K562 (cell line): ENCODE measurements at regions not wholly inside any gene's neighbourhood (a gene's known extent, or its start where the extent isn't known, plus 50 kb on each side); places are given as distances from the start of the nearest gene placed in this dataset.

Experiments used
- ATAC-seq: fragments of 200-7000 bp; cut with Tn5 transposase; 3 replicates; pipeline ENCODE4 v1.9.1; 2020; ENCODE audit warnings: moderate library complexity
- BruUV-seq: library from RNA; stranded (reverse); fragments of 400-500 nt; replicated peaks from 2 replicates; lab custom pipeline; 2021; lab: Mats Ljungman, UMichigan
- CTCF ChIA-PET: fragments of 300-600 bp; formaldehyde crosslinking; extraction: SDS; loops from one replicate; lab custom pipeline; 2021; ENCODE audit warnings: low intra/inter-chr PET ratio; lab: Yijun Ruan, JAX
- POLR2A ChIA-PET: fragments of 300-600, 350-650 bp; sonication (Branson Sonifier 250); formaldehyde crosslinking; extraction: SDS; loops from one replicate; lab custom pipeline; 2021; ENCODE audit warnings: antibody characterized with exemption, inconsistent platforms; lab: Yijun Ruan, JAX
- DNase-seq, 4 experiments: peaks; one replicate each; pipeline versions ENCODE4 v3.0.0 to v3.0.0-alpha.2; 2011 to 2018; ENCODE audit warnings: low spot score in 3 of 4, mixed read lengths in 3 of 4; ENCODE audit errors: extremely low read depth in 1 of 4
- FAIRE-seq: peaks from 2 replicates; lab custom pipeline; 2011; peaks lifted over from hg19 to GRCh38; lab: Jason Lieb, UNC
- H2AFZ ChIP-seq: 2 replicates; pipeline ENCODE4 v1.6.0; 2011; ENCODE audit warnings: low read depth, low read length, control low read depth, inconsistent platforms
- H3K27ac ChIP-seq: fragments of 200-600 bp; 3 replicates; pipeline ENCODE4 v1.8.0; 2011; ENCODE audit warnings: low read depth, mild to moderate bottlenecking, control low read depth, inconsistent platforms, low read length, moderate library complexity, mixed read lengths; ENCODE audit errors: extremely low read depth
- H3K27me3 ChIP-seq, 2 experiments: fragments of 300-600 bp in 1 of 2; 2 replicates in 1 of 2; 3 replicates in 1 of 2; pipeline versions ENCODE4 v1.6.0 to v1.8.0; 2011; ENCODE audit warnings: inconsistent platforms in 2 of 2, low read length in 2 of 2, mild to moderate bottlenecking in 1 of 2, mixed read lengths in 1 of 2, moderate library complexity in 1 of 2; ENCODE audit not compliant: control insufficient read depth in 2 of 2, insufficient read depth in 2 of 2
- H3K36me3 ChIP-seq: fragments of 300-600 bp; 3 replicates; pipeline ENCODE4 v1.8.0; 2011; ENCODE audit warnings: mild to moderate bottlenecking, low read length, inconsistent platforms; ENCODE audit not compliant: control insufficient read depth, insufficient read depth
- H3K4me1 ChIP-seq, 2 experiments: fragments of 200-600 bp in 1 of 2; replicated peaks in 1 of 2; 2 replicates in 1 of 2; 3 replicates in 1 of 2; pipeline versions ENCODE4 v1.5.1 to v1.8.0; 2011; ENCODE audit warnings: inconsistent platforms in 2 of 2, low read length in 2 of 2, mild to moderate bottlenecking in 1 of 2, mixed read lengths in 1 of 2, moderate library complexity in 1 of 2; ENCODE audit not compliant: control insufficient read depth in 2 of 2, insufficient read depth in 2 of 2
- H3K4me2 ChIP-seq: 2 replicates; pipeline ENCODE4 v1.6.1; 2011; ENCODE audit warnings: low read length, control low read depth, inconsistent platforms, mixed read lengths; ENCODE audit not compliant: insufficient read depth
- H3K4me3 ChIP-seq: fragments of 200-600 bp; sonication (generic), shearing (Covaris generic); 2 replicates; pipeline ENCODE4 v1.5.1; 2016; ENCODE audit warnings: control low read depth, inconsistent platforms
- H3K79me2 ChIP-seq: fragments of 200-600 bp; 3 replicates; pipeline ENCODE4 v1.8.0; 2011; ENCODE audit warnings: low read length, inconsistent platforms; ENCODE audit not compliant: control insufficient read depth, insufficient read depth
- H3K9ac ChIP-seq, 2 experiments: 2 replicates each; pipeline versions ENCODE4 v1.6.0 to v1.6.1; 2011; ENCODE audit warnings: low read depth in 2 of 2, low read length in 2 of 2, control low read depth in 1 of 2, inconsistent platforms in 1 of 2, mild to moderate bottlenecking in 1 of 2, mixed read lengths in 1 of 2; ENCODE audit not compliant: insufficient read depth in 1 of 2
- H3K9me1 ChIP-seq: one replicate; pipeline ENCODE4 v1.6.0; 2011; ENCODE audit warnings: inconsistent platforms, mild to moderate bottlenecking, low read length, moderate library complexity; ENCODE audit not compliant: control insufficient read depth, insufficient read depth
- H3K9me3 ChIP-seq: replicated peaks from 2 replicates; pipeline ENCODE4 v1.5.1; 2011; ENCODE audit warnings: low read depth, low read length, inconsistent platforms; ENCODE audit not compliant: control insufficient read depth, insufficient read depth
- H4K20me1 ChIP-seq: replicated peaks from 2 replicates; pipeline ENCODE4 v1.6.1; 2011; ENCODE audit warnings: low read length, inconsistent platforms, mixed read lengths; ENCODE audit not compliant: control insufficient read depth, insufficient read depth
- BCLAF1 ChIP-seq, 2 experiments: fragments of 450-650 bp in 1 of 2; IDR thresholded peaks; 2 replicates each; pipeline ENCODE4 v1.6.1; 2011 to 2017; ENCODE audit warnings: low read depth in 2 of 2, antibody characterized with exemption in 1 of 2, borderline replicate concordance in 1 of 2, low read length in 1 of 2, mild to moderate bottlenecking in 1 of 2, mixed read lengths in 1 of 2; ENCODE audit not compliant: control insufficient read depth in 1 of 2
- HMGXB4 ChIP-seq: sonication (generic); formaldehyde crosslinking; IDR thresholded peaks from 2 replicates; pipeline ENCODE4 v1.8.1; 2023; ENCODE audit warnings: mild to moderate bottlenecking, missing genetic modification reagents
- TRIM28 ChIP-seq: fragments of 450-650 bp; IDR thresholded peaks from 2 replicates; pipeline ENCODE4 v1.6.1; 2017
- ZKSCAN8 ChIP-seq: fragments of 200-800 bp; sonication (Bioruptor generic); IDR thresholded peaks from 2 replicates; pipeline ENCODE4 v1.6.1; 2016; ENCODE audit warnings: missing genetic modification characterization, missing compliant biosample characterization
- ZNF398 ChIP-seq: fragments of 250-450 bp; sonication (Bioruptor Pico); IDR thresholded peaks from 2 replicates; pipeline ENCODE4 v1.8.0; 2021; ENCODE audit warnings: moderate library complexity, mild to moderate bottlenecking, inconsistent platforms
- ZNF511 ChIP-seq: sonication (generic); formaldehyde crosslinking; IDR thresholded peaks from 2 replicates; pipeline ENCODE4 v1.8.0; 2022; ENCODE audit warnings: mild to moderate bottlenecking, missing genetic modification reagents
- ZNF699 ChIP-seq: fragments of 250-450 bp; sonication (Bioruptor Pico); IDR thresholded peaks from 2 replicates; pipeline ENCODE4 v1.8.0; 2021; ENCODE audit warnings: mild to moderate bottlenecking, moderate library complexity; ENCODE audit not compliant: insufficient replicate concordance
- WGBS: fragments of 100-300 bp; shearing (Covaris generic); methylation state at CpG from one replicate; pipeline ENCODE4 v1.1.6; 2016; ENCODE audit warnings: low coverage, mixed read lengths; ENCODE audit not compliant: insufficient coverage; ENCODE audit errors: missing lambda C conversion rate; 5-methylcytosine and 5-hydroxymethylcytosine counted together
- in situ Hi-C: fragments of 300-500 bp; cut with MboI; formaldehyde crosslinking; loops from 4 replicates; pipeline ENCODE4 v1.15.0; 2018; ENCODE audit warnings: inconsistent platforms, mixed read lengths
- intact Hi-C: fragments of 100-400 bp; cut with micrococcal nuclease; formaldehyde crosslinking; loops from 2 replicates; pipeline ENCODE4 v1.14.2; 2022

GRCh38 chr14:97444248-97444647 lies 647.1 kb downstream of the VRK1 start:
- CTCF ChIA-PET = no interaction called here
- H4K20me1 ChIP-seq = no peaks in the 10 kb centered on the region
- no peak for DNase-seq
- H3K9me3 ChIP-seq = no peaks in the 10 kb centered on the region
- H3K27ac ChIP-seq = no peak overlapping the region
- no peaks in the 10 kb centered on the region for H3K27me3 ChIP-seq
- POLR2A ChIA-PET = interaction anchor here (0.8 kb wide), 1 partner anchor 20 kb away, joined by 3 read pairs; no protein-coding TSS in a partner anchor
- no peak overlapping the region for H2AFZ ChIP-seq
- no peak overlapping the region for H3K4me3 ChIP-seq
- no peak overlapping the region for H3K4me2 ChIP-seq
- in situ Hi-C loops (no loop called here), intact Hi-C loops (no loop called here)
- no peaks in the 10 kb centered on the region for H3K9me1 ChIP-seq
- H3K4me1 ChIP-seq = no peaks in the 10 kb centered on the region
- no peak overlapping the region for H3K9ac ChIP-seq
- ATAC-seq = no peak
- no peaks in the 10 kb centered on the region for H3K36me3 ChIP-seq
- TF ChIP-seq ZNF398 (CRISPR knock-in tag) (no peak), ZKSCAN8 (no peak), ZNF699 (CRISPR knock-in tag) (no peak)
- WGBS = 0% methylated on average over 5 of the region's 5 CpGs
- BruUV-seq = no TSS peak
- no peak for FAIRE-seq
- no peaks in the 10 kb centered on the region for H3K79me2 ChIP-seq

- no peaks in the 10 kb centered on the region for H3K9me1 ChIP-seq
- FAIRE-seq (no peak), ATAC-seq (no peak), DNase-seq (no peak)
- H3K4me3 ChIP-seq = no peak overlapping the region
- H4K20me1 ChIP-seq = no peaks in the 10 kb centered on the region
- H3K9me3 ChIP-seq = no peaks in the 10 kb centered on the region
- no peak overlapping the region for H2AFZ ChIP-seq
- no TSS peak for BruUV-seq
- H3K27me3 ChIP-seq = no peaks in the 10 kb centered on the region
- H3K4me1 ChIP-seq = no peaks in the 10 kb centered on the region
- H3K9ac ChIP-seq = no peak overlapping the region
- H3K79me2 ChIP-seq = no peaks in the 10 kb centered on the region
- WGBS = 0% methylated on average over 6 of the region's 7 CpGs
- no peak overlapping the region for H3K4me2 ChIP-seq
- ChIA-PET CTCF (no interaction called here), POLR2A (no interaction called here)
- H3K36me3 ChIP-seq = no peaks in the 10 kb centered on the region
- no peak overlapping the region for H3K27ac ChIP-seq
- intact Hi-C loops = no loop called here
- in situ Hi-C loops = no loop called here
- TF ChIP-seq BCLAF1 (IDR thresholded peaks at IDR 0.05; ENCODE audit: borderline replicate concordance in 1 of 2, control insufficient read depth in 1 of 2, low read depth in 2 of 2, low read length in 1 of 2) (no peak), TRIM28 (no peak), HMGXB4 (CRISPR knock-in tag) (no peak), ZNF511 (CRISPR knock-in tag) (no peak)
These were observed 648.2 kb downstream of the VRK1 start for GRCh38 chr14:97445367-97445766.
